ENCODE measurements at regions not wholly inside any gene's neighbourhood (a gene's known extent, or its start where the extent isn't known, plus 50 kb on each side); places are given as distances from the start of the nearest gene placed in this dataset.

GRCh38 chrX:113389846-113390245, 549.2 kb upstream of the AMOT start:
- TF ChIP-seq YY1 (IDR thresholded peaks at IDR 0.05; ENCODE audit: insufficient read depth, insufficient read length) (no peak), SUZ12 (IDR thresholded peaks at IDR 0.05; ENCODE audit: extremely low read depth, insufficient read depth, insufficient read length) (no peak)
